HFF-Myc (cell line): ENCODE measurements at regions not wholly inside any gene's neighbourhood (a gene's known extent, or its start where the extent isn't known, plus 50 kb on each side); places are given as distances from the start of the nearest gene placed in this dataset.

Experiments used
- DNase-seq: peaks from one replicate; pipeline ENCODE4 v3.0.0-alpha.2; 2011; ENCODE audit warnings: low read depth; ENCODE audit errors: extremely low read depth
- H3K4me3 ChIP-seq: replicated peaks from 2 replicates; pipeline ENCODE4 v1.5.1; 2011; ENCODE audit warnings: low read depth, mild to moderate bottlenecking, control low read depth, low read length
- CTCF ChIP-seq: IDR thresholded peaks from 2 replicates; pipeline ENCODE4 v1.5.1; 2012; ENCODE audit warnings: mild to moderate bottlenecking, low read depth, low read length, control low read depth; ENCODE audit errors: missing control alignments

GRCh38 chr19:32202244-32202643 lies 143.2 kb upstream of the ZNF507 start:
- no peak for DNase-seq
- no peak for TF ChIP-seq CTCF

DNA sequence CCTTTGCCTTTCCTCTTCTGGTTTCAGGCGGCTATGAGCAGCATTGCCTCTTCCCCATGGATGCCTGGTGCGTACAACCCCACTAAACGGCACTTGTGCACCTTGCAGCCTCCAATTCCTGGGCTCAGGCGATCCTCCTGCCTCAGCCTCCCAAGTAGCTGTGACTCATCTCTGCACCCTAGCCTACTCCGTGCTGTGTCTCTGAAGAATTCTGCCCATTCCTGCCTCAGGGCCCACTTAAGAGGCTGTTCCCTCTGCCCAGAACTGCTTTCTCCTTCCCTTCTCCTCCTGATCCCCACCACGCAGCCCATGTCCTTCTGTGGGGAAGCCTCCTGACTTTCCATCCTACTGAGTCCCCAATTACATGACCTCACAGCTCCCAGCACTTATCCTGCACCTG lies 142.2 kb upstream of the ZNF507 start:
- no peak overlapping the region for H3K4me3 ChIP-seq
- no peak for TF ChIP-seq CTCF
- no peak for DNase-seq

More at GRCh38 chr19:32202244-32202643, 143.2 kb upstream of the ZNF507 start:
- H3K4me3 ChIP-seq = no peak overlapping the region

GRCh38 chr19:32206065-32206464 lies 139.3 kb upstream of the ZNF507 start:
- no peak overlapping the region for H3K4me3 ChIP-seq
- TF ChIP-seq CTCF = no peak
- no peak for DNase-seq

GRCh38 chr19:32208060-32208459 lies 137.3 kb upstream of the ZNF507 start:
- DNase-seq = no peak
- H3K4me3 ChIP-seq = no peak overlapping the region
- TF ChIP-seq CTCF = no peak

DNA sequence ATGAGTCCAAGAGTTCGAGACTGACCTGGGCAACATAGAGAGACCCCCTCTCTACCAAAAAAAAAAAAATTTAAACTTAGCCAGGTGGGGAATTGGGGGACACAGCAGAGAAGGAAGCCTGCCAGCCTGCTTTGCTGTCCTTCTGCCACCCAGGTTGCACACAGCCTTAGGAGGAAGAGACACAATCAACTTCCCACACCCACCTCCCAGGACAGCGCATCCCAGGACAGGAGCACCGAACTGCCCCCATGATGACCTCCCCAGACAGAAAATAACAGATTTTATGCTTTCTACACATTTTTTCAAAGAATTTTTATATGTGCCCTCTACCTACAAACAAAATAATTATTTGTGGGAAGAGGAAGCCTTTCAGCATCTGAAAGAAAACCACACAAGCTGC lies 126.0 kb upstream of the ZNF507 start:
- DNase-seq = no peak
- H3K4me3 ChIP-seq = no peak overlapping the region
- TF ChIP-seq CTCF = no peak

- TF ChIP-seq CTCF = no peak
- no peak for DNase-seq
- no peak overlapping the region for H3K4me3 ChIP-seq
Observed at GRCh38 chr19:32219881-32220472, 125.4 kb upstream of the ZNF507 start.

DNA sequence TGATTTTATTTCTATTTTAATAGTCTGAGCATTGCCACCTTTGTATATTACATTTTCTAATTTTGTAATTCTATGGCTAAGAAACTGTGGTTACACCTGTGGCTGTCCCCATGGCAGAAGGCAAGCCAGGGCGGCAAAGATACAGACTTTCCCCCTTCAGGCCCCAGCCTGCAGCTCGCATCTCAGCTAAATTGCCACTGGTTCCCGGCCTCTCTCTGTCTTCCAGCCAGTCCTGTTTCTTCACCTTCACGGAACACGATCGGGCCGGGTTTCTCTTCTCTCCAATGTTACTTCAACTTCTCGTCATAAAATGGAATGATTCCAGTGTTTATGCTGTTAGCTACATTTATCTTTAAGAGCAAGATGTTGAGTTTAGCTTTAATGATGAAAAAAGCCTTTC lies 124.5 kb upstream of the ZNF507 start:
- no peak for TF ChIP-seq CTCF
- DNase-seq = no peak
- no peak overlapping the region for H3K4me3 ChIP-seq
